H1 (cell line): ENCODE measurements at regions not wholly inside any gene's neighbourhood (a gene's known extent, or its start where the extent isn't known, plus 50 kb on each side); places are given as distances from the start of the nearest gene placed in this dataset.

ENCODE experiments used
- CTCF ChIA-PET: fragments of 300-600 bp; sonication (Branson Sonifier 250); formaldehyde crosslinking; loops from one replicate; lab custom pipeline; 2021; ENCODE audit not compliant: partially characterized antibody; lab: Charles Lee
- POLR2A ChIA-PET: fragments of 300-600 bp; sonication (Branson Sonifier 250); formaldehyde crosslinking; loops from one replicate; lab custom pipeline; 2021; ENCODE audit warnings: inconsistent platforms; ENCODE audit not compliant: partially characterized antibody; lab: Charles Lee
- DNase-seq, 2 experiments: peaks; one replicate each; pipeline versions ENCODE4 v3.0.0 to v3.0.0-alpha.2; 2010 to 2022; ENCODE audit warnings: low spot score in 2 of 2, low read depth in 1 of 2, mixed read lengths in 1 of 2
- FAIRE-seq: peaks from 2 replicates; lab custom pipeline; 2011; peaks lifted over from hg19 to GRCh38; lab: Jason Lieb, UNC
- H2AFZ ChIP-seq: 2 replicates; pipeline ENCODE4 v1.8.1; 2012; ENCODE audit warnings: low read length, inconsistent platforms
- H2AK5ac ChIP-seq: 2 replicates; pipeline ENCODE4 v1.6.1; 2013; ENCODE audit warnings: low read depth, low read length
- H2BK120ac ChIP-seq: replicated peaks from 2 replicates; pipeline ENCODE3; 2013; ENCODE audit warnings: low read depth, low read length, inconsistent platforms
- H2BK12ac ChIP-seq: 2 replicates; pipeline ENCODE4 v1.6.1; 2013; ENCODE audit warnings: low read depth, low read length
- H2BK15ac ChIP-seq: 2 replicates; pipeline ENCODE4 v1.6.1; 2013; ENCODE audit warnings: low read length
- H2BK20ac ChIP-seq: 2 replicates; pipeline ENCODE4 v1.6.1; 2013; ENCODE audit warnings: low read length
- H2BK5ac ChIP-seq: 2 replicates; pipeline ENCODE4 v1.6.1; 2013; ENCODE audit warnings: low read depth, low read length
- H3K14ac ChIP-seq: 2 replicates; pipeline ENCODE4 v1.6.1; 2013; ENCODE audit warnings: inconsistent platforms; ENCODE audit not compliant: insufficient read length
- H3K18ac ChIP-seq: 2 replicates; pipeline ENCODE4 v1.6.1; 2013; ENCODE audit warnings: low read length; ENCODE audit errors: extremely low read depth
- H3K23ac ChIP-seq: 2 replicates; pipeline ENCODE4 v1.6.1; 2013; ENCODE audit warnings: inconsistent platforms; ENCODE audit not compliant: insufficient read length
- H3K23me2 ChIP-seq: 2 replicates; pipeline ENCODE4 v1.6.1; 2013; ENCODE audit warnings: low read depth, low read length
- H3K27ac ChIP-seq: 2 replicates; pipeline ENCODE4 v1.6.1; 2011; ENCODE audit warnings: low read depth, low read length, inconsistent platforms
- H3K27me3 ChIP-seq, 4 experiments: replicated peaks in 1 of 4; 1 replicate in 1 of 4; 2 replicates in 3 of 4; pipeline versions ENCODE4 v1.6.1 to v1.8.1; 2011 to 2013; ENCODE audit warnings: low read length in 3 of 4, mild to moderate bottlenecking in 3 of 4, inconsistent platforms in 2 of 4, mixed read lengths in 2 of 4, moderate library complexity in 1 of 4; ENCODE audit not compliant: control insufficient read depth in 3 of 4, insufficient read depth in 3 of 4; ENCODE audit errors: extremely low read depth in 1 of 4
- H3K36me3 ChIP-seq, 4 experiments: 2 replicates each; pipeline versions ENCODE4 v1.6.1 to v1.8.1; 2011 to 2013; ENCODE audit warnings: mild to moderate bottlenecking in 4 of 4, low read length in 3 of 4, moderate library complexity in 2 of 4, control low read depth in 1 of 4, inconsistent platforms in 1 of 4; ENCODE audit not compliant: insufficient read depth in 4 of 4, control insufficient read depth in 2 of 4
- H3K4ac ChIP-seq: replicated peaks from 2 replicates; pipeline ENCODE3; 2013; ENCODE audit warnings: low read length, low read depth, mixed read lengths, inconsistent platforms; ENCODE audit not compliant: insufficient read length
- H3K4me1 ChIP-seq, 4 experiments: replicated peaks in 1 of 4; 1 replicate in 1 of 4; 2 replicates in 3 of 4; pipeline versions ENCODE4 v1.6.1 to v1.8.1; 2011 to 2013; ENCODE audit warnings: low read length in 3 of 4, inconsistent platforms in 2 of 4, mixed read lengths in 1 of 4; ENCODE audit not compliant: insufficient read depth in 4 of 4, control insufficient read depth in 3 of 4
- H3K4me2 ChIP-seq, 2 experiments: 2 replicates each; pipeline versions ENCODE4 v1.6.1 to v1.8.1; 2011 to 2013; ENCODE audit warnings: low read depth in 2 of 2, low read length in 2 of 2, control low read depth in 1 of 2, inconsistent platforms in 1 of 2, mild to moderate bottlenecking in 1 of 2; ENCODE audit not compliant: insufficient read depth in 1 of 2
- H3K4me3 ChIP-seq, 4 experiments: fragments of 200-600, 300-600 bp in 1 of 4; sonication (generic), shearing (Covaris generic), sonication (Bioruptor Twin) in 1 of 4; 2 replicates each; pipeline versions ENCODE4 v1.5.1 to v1.8.1; 2011 to 2016; ENCODE audit warnings: low read length in 4 of 4, low read depth in 3 of 4, control low read depth in 2 of 4, inconsistent platforms in 2 of 4, mild to moderate bottlenecking in 2 of 4, mixed read lengths in 1 of 4, moderate library complexity in 1 of 4; ENCODE audit not compliant: insufficient read depth in 2 of 4; ENCODE audit errors: extremely low read depth in 1 of 4
- H3K56ac ChIP-seq: replicated peaks from 2 replicates; pipeline ENCODE3; 2013; ENCODE audit warnings: low read depth, mild to moderate bottlenecking, mixed read lengths, low read length, inconsistent platforms; ENCODE audit not compliant: insufficient read length
- H3K79me1 ChIP-seq: 2 replicates; pipeline ENCODE4 v1.6.1; 2013; ENCODE audit warnings: low read depth, low read length, control low read depth
- H3K79me2 ChIP-seq, 2 experiments: 2 replicates each; pipeline versions ENCODE4 v1.6.1 to v1.8.1; 2012 to 2013; ENCODE audit warnings: low read length in 2 of 2, mild to moderate bottlenecking in 2 of 2, inconsistent platforms in 1 of 2; ENCODE audit not compliant: insufficient read depth in 2 of 2, control insufficient read depth in 1 of 2
- H3K9ac ChIP-seq, 4 experiments: replicated peaks in 1 of 4; 1 replicate in 1 of 4; 2 replicates in 3 of 4; pipeline versions ENCODE4 v1.6.1 to v1.8.1; 2011 to 2013; ENCODE audit warnings: low read depth in 3 of 4, low read length in 3 of 4, control low read depth in 2 of 4, mild to moderate bottlenecking in 2 of 4, moderate library complexity in 2 of 4, inconsistent platforms in 1 of 4; ENCODE audit errors: extremely low read depth in 1 of 4
- H3K9me3 ChIP-seq, 2 experiments: 2 replicates each; pipeline versions ENCODE4 v1.6.1 to v1.8.1; 2012 to 2013; ENCODE audit warnings: mild to moderate bottlenecking in 2 of 2, moderate library complexity in 2 of 2, control low read depth in 1 of 2, inconsistent platforms in 1 of 2, low read depth in 1 of 2, low read length in 1 of 2, mixed read lengths in 1 of 2; ENCODE audit not compliant: insufficient read depth in 2 of 2
- H4K20me1 ChIP-seq, 2 experiments: replicated peaks in 1 of 2; 2 replicates each; pipeline versions ENCODE3 to v1.8.1; 2011 to 2013; ENCODE audit warnings: inconsistent platforms in 2 of 2, low read length in 2 of 2, mild to moderate bottlenecking in 1 of 2; ENCODE audit not compliant: insufficient read depth in 2 of 2, control insufficient read depth in 1 of 2
- H4K5ac ChIP-seq: 2 replicates; pipeline ENCODE4 v1.6.1; 2013; ENCODE audit warnings: low read length, low read depth, mixed read lengths, inconsistent platforms; ENCODE audit not compliant: insufficient read length
- H4K8ac ChIP-seq: 2 replicates; pipeline ENCODE4 v1.8.0; 2013; ENCODE audit warnings: mild to moderate bottlenecking, moderate library complexity, low read length, inconsistent platforms; ENCODE audit not compliant: insufficient read depth; ENCODE audit errors: extremely low read depth
- H4K91ac ChIP-seq: replicated peaks from 2 replicates; pipeline ENCODE3; 2013; ENCODE audit warnings: low read length, mixed read lengths, inconsistent platforms; ENCODE audit not compliant: insufficient read length
- EP300 ChIP-seq, 2 experiments: IDR thresholded peaks; 1 replicate in 1 of 2; 2 replicates in 1 of 2; pipeline ENCODE4 v1.6.1; 2011 to 2012; ENCODE audit warnings: low read depth in 2 of 2, low read length in 2 of 2, mild to moderate bottlenecking in 2 of 2, borderline replicate concordance in 1 of 2, inconsistent platforms in 1 of 2, moderate library complexity in 1 of 2
- FOSL1 ChIP-seq: IDR thresholded peaks from 2 replicates; pipeline ENCODE4 v1.6.1; 2011; ENCODE audit warnings: mild to moderate bottlenecking, low read depth, low read length, moderate library complexity; ENCODE audit not compliant: insufficient read depth
- NRF1 ChIP-seq: IDR thresholded peaks from 2 replicates; pipeline ENCODE4 v1.6.1; 2011; ENCODE audit warnings: mild to moderate bottlenecking, low read depth, low read length, improper control_type of control experiment
- WGBS, 2 experiments: shearing (Covaris generic) in 1 of 2; methylation state at CpG; one replicate each; pipeline versions ENCODE4 v1.1.6 to v1.1.7; 2013 to 2015; ENCODE audit warnings: low lambda C conversion rate in 2 of 2, mixed read lengths in 2 of 2, inconsistent platforms in 1 of 2, low coverage in 1 of 2, missing lambda C conversion rate in 1 of 2; ENCODE audit not compliant: insufficient replicate concordance in 2 of 2, insufficient coverage in 1 of 2, insufficient read length in 1 of 2; ENCODE audit errors: extremely low coverage in 1 of 2, missing lambda C conversion rate in 1 of 2; 5-methylcytosine and 5-hydroxymethylcytosine counted together

- H2BK120ac ChIP-seq = no peak overlapping the region
- H2AFZ ChIP-seq = no peak overlapping the region
- FAIRE-seq = no peak
- no peaks in the 10 kb centered on the region for H3K27me3 ChIP-seq
- no peak overlapping the region for H4K5ac ChIP-seq
- H2BK15ac ChIP-seq = no peak overlapping the region
- 91% methylated on average over 1 of the region's 1 CpG; no CpG with 5 or more reads in 1 of the 2 experiments for WGBS, 2 experiments
- H3K79me2 ChIP-seq = no peaks in the 10 kb centered on the region
- no peak overlapping the region for H4K8ac ChIP-seq
- H3K4me2 ChIP-seq = no peak overlapping the region
- no peak overlapping the region for H3K9ac ChIP-seq
- no peaks in the 10 kb centered on the region for H3K79me1 ChIP-seq
- no peak overlapping the region for H3K4me3 ChIP-seq
- no peaks in the 10 kb centered on the region for H3K4me1 ChIP-seq
- ChIA-PET CTCF (no interaction called here), POLR2A (no interaction called here)
- H4K91ac ChIP-seq = no peak overlapping the region
- H3K23ac ChIP-seq = no peak overlapping the region
- TF ChIP-seq FOSL1 (no peak), NRF1 (no peak), EP300 (IDR thresholded peaks at IDR 0.05; ENCODE audit: borderline replicate concordance in 1 of 2, low read depth in 2 of 2, low read length in 2 of 2) (no peak)
- no peak overlapping the region for H3K4ac ChIP-seq
- no peaks in the 10 kb centered on the region for H4K20me1 ChIP-seq
- no peak overlapping the region for H2BK5ac ChIP-seq
- H2BK20ac ChIP-seq = no peak overlapping the region
- no peak overlapping the region for H3K27ac ChIP-seq
- no peaks in the 10 kb centered on the region for H3K36me3 ChIP-seq
- H2BK12ac ChIP-seq = no peak overlapping the region
- no peaks in the 10 kb centered on the region; the same call in 1 of the 2 replicates for H3K23me2 ChIP-seq
- no peak overlapping the region for H2AK5ac ChIP-seq
- no peak overlapping the region for H3K14ac ChIP-seq
- no peak overlapping the region for H3K18ac ChIP-seq
- H3K9me3 ChIP-seq = no peaks in the 10 kb centered on the region
- DNase-seq = no peak
- H3K56ac ChIP-seq = no peak overlapping the region
These were observed 499.7 kb downstream of the MAT2B start for GRCh38 chr5:164005071-164005470.
